ENCODE measurements at regions not wholly inside any gene's neighbourhood (a gene's known extent, or its start where the extent isn't known, plus 50 kb on each side); places are given as distances from the start of the nearest gene placed in this dataset.

DNA sequence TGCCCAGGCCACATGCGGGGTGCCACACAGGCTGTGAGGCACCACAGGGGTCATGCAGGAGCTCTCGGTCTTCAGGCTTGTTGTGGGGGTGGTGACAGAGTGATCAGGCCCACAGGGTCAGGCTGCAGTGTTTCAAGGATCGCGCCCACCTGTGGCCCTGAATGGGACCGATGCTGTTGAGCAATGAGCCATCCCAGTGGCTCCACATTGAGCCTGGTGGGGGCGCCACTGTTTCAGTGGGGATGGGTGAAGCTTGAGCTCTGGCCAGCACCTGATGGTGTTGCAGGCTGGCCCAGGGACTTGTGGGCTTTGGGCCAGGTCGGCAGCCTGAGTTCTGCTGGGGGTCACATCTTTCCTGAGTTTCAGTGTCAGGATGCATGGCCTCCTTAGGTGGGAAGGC lies 230.1 kb downstream of the UBE3A start:
- no peak for TF ChIP-seq CTCF (IDR thresholded peaks at IDR 0.05)
- no peak for TF ChIP-seq POLR2A (IDR thresholded peaks at IDR 0.05)

All from right lobe of liver (tissue), 4 donors.